ENCODE measurements at regions not wholly inside any gene's neighbourhood (a gene's known extent, or its start where the extent isn't known, plus 50 kb on each side); places are given as distances from the start of the nearest gene placed in this dataset.

GRCh38 chr16:74094514-74094913 is 202.1 kb upstream of the PSMD7 start:
- peak; percentile 66 for DNase-seq

- no peak for DNase-seq
These were observed 204.3 kb upstream of the PSMD7 start for GRCh38 chr16:74092336-74092735.

GRCh38 chr16:74090871-74091270 is 205.7 kb upstream of the PSMD7 start:
- no peak for DNase-seq

GRCh38 chr16:74083541-74083940 is 213.1 kb upstream of the PSMD7 start:
- no peak for DNase-seq

- DNase-seq = no peak
These were observed 216.3 kb upstream of the PSMD7 start for GRCh38 chr16:74080311-74080710.

- DNase-seq = no peak
These were observed 217.4 kb upstream of the PSMD7 start for GRCh38 chr16:74079232-74079586.

- no peak for DNase-seq
These were observed 217.9 kb upstream of the PSMD7 start for GRCh38 chr16:74078511-74079231.

- no peak for DNase-seq
These were observed 220.0 kb upstream of the PSMD7 start for GRCh38 chr16:74076568-74076967.

- DNase-seq = no peak
These were observed 221.2 kb upstream of the PSMD7 start for GRCh38 chr16:74075393-74075792.

- DNase-seq = no peak
These were observed 223.2 kb upstream of the PSMD7 start for GRCh38 chr16:74073456-74073855.

- DNase-seq = peak; percentile 7
These were observed 224.5 kb upstream of the PSMD7 start for GRCh38 chr16:74071996-74072535.

GRCh38 chr16:74070237-74070636 is 226.4 kb upstream of the PSMD7 start:
- DNase-seq = no peak

GRCh38 chr16:74064120-74064735 is 232.4 kb upstream of the PSMD7 start:
- DNase-seq = no peak

- no peak for DNase-seq
These were observed 242.8 kb upstream of the PSMD7 start for GRCh38 chr16:74053826-74054225.

- no peak for DNase-seq
These were observed 243.3 kb upstream of the PSMD7 start for GRCh38 chr16:74053312-74053711.

GRCh38 chr16:74052016-74052415 is 244.6 kb upstream of the PSMD7 start:
- DNase-seq = no peak

GRCh38 chr16:74049027-74049426 is 247.6 kb upstream of the PSMD7 start:
- DNase-seq = no peak

- DNase-seq = no peak
These were observed 250.1 kb upstream of the PSMD7 start for GRCh38 chr16:74046524-74046923.

- DNase-seq = no peak
These were observed 251.1 kb upstream of the PSMD7 start for GRCh38 chr16:74045513-74045912.

- peak; percentile 27 for DNase-seq
These were observed 260.8 kb upstream of the PSMD7 start for GRCh38 chr16:74035816-74036215.

- DNase-seq = no peak
These were observed 261.8 kb upstream of the PSMD7 start for GRCh38 chr16:74034862-74035261.

- no peak for DNase-seq
These were observed 262.4 kb upstream of the PSMD7 start for GRCh38 chr16:74034200-74034599.

GRCh38 chr16:74033441-74033995 is 263.1 kb upstream of the PSMD7 start:
- no peak for DNase-seq

- no peak for DNase-seq
These were observed 265.1 kb upstream of the PSMD7 start for GRCh38 chr16:74031551-74031950.

All from suppressor macrophage treated with lipopolysaccharide for 4 hours (primary cell).